ENCODE measurements at regions not wholly inside any gene's neighbourhood (a gene's known extent, or its start where the extent isn't known, plus 50 kb on each side); places are given as distances from the start of the nearest gene placed in this dataset.

- no peak for DNase-seq (ENCODE audit: low spot score)
Observed at GRCh38 chr16:86041215-86041614, 142.3 kb downstream of the IRF8 start.

- no peak for DNase-seq (ENCODE audit: low spot score)
Observed at GRCh38 chr16:86041807-86042206, 142.8 kb downstream of the IRF8 start.

GRCh38 chr16:86042393-86042792, 143.4 kb downstream of the IRF8 start:
- DNase-seq (ENCODE audit: low spot score) = no peak

- DNase-seq (ENCODE audit: low spot score) = no peak
Observed at GRCh38 chr16:86042996-86043725, 144.2 kb downstream of the IRF8 start.

- peak; percentile 72 for DNase-seq (ENCODE audit: low spot score)
Observed at GRCh38 chr16:86044241-86044671, 145.3 kb downstream of the IRF8 start.

GRCh38 chr16:86044881-86045590, 146.1 kb downstream of the IRF8 start:
- peak; percentile 29 for DNase-seq (ENCODE audit: low spot score)

- DNase-seq (ENCODE audit: low spot score) = no peak
Observed at GRCh38 chr16:86045591-86045971, 146.6 kb downstream of the IRF8 start.

- no peak for DNase-seq (ENCODE audit: low spot score)
Observed at GRCh38 chr16:86046026-86046425, 147.1 kb downstream of the IRF8 start.

GRCh38 chr16:86046667-86047270, 147.8 kb downstream of the IRF8 start:
- no peak for DNase-seq (ENCODE audit: low spot score)

- no peak for DNase-seq (ENCODE audit: low spot score)
Observed at GRCh38 chr16:86048221-86048620, 149.3 kb downstream of the IRF8 start.

GRCh38 chr16:86048882-86049585, 150.1 kb downstream of the IRF8 start:
- DNase-seq (ENCODE audit: low spot score) = no peak

GRCh38 chr16:86049641-86050040, 150.7 kb downstream of the IRF8 start:
- no peak for DNase-seq (ENCODE audit: low spot score)

GRCh38 chr16:86050111-86050510, 151.1 kb downstream of the IRF8 start:
- no peak for DNase-seq (ENCODE audit: low spot score)

- no peak for DNase-seq (ENCODE audit: low spot score)
Observed at GRCh38 chr16:86050591-86051367, 151.8 kb downstream of the IRF8 start.

- DNase-seq (ENCODE audit: low spot score) = no peak
Observed at GRCh38 chr16:86051368-86052114, 152.6 kb downstream of the IRF8 start.

GRCh38 chr16:86052115-86052670, 153.2 kb downstream of the IRF8 start:
- no peak for DNase-seq (ENCODE audit: low spot score)

- no peak for DNase-seq (ENCODE audit: low spot score)
Observed at GRCh38 chr16:86052926-86053325, 154.0 kb downstream of the IRF8 start.

- no peak for DNase-seq (ENCODE audit: low spot score)
Observed at GRCh38 chr16:86059253-86060171, 160.6 kb downstream of the IRF8 start.

Measured in germinal center (tissue), 1 donor.